BE2C (cell line): ENCODE measurements at regions not wholly inside any gene's neighbourhood (a gene's known extent, or its start where the extent isn't known, plus 50 kb on each side); places are given as distances from the start of the nearest gene placed in this dataset.
"Not testable (repeated sequence)": the region's sequence is repeated elsewhere in the genome, so short reads cannot be mapped to it uniquely, and the experiment has no call there.

Experiments used
- DNase-seq: peaks from one replicate; pipeline ENCODE4 v3.0.0-alpha.2; 2020
- H3K27me3 ChIP-seq: fragments of 250-450 bp; sonication (Bioruptor Pico); 2 replicates; pipeline ENCODE4 v1.5.1; 2020; ENCODE audit warnings: mild to moderate bottlenecking
- H3K36me3 ChIP-seq: fragments of 250-450 bp; sonication (Bioruptor Pico); 2 replicates; pipeline ENCODE4 v1.5.1; 2020; ENCODE audit warnings: mild to moderate bottlenecking
- H3K4me1 ChIP-seq: fragments of 250-450 bp; sonication (Bioruptor Pico); 2 replicates; pipeline ENCODE4 v1.5.1; 2020
- H3K4me3 ChIP-seq: 2 replicates; pipeline ENCODE4 v1.5.1; 2011; ENCODE audit warnings: low read depth, low read length
- H3K9me3 ChIP-seq: fragments of 250-450 bp; sonication (Bioruptor Pico); 2 replicates; pipeline ENCODE4 v1.5.1; 2020
- TF ChIP-seq, protein P1 (sequence below): IDR thresholded peaks from 2 replicates; pipeline ENCODE4 v1.5.1; 2012; ENCODE audit warnings: mild to moderate bottlenecking, low read depth, low read length

DNA sequence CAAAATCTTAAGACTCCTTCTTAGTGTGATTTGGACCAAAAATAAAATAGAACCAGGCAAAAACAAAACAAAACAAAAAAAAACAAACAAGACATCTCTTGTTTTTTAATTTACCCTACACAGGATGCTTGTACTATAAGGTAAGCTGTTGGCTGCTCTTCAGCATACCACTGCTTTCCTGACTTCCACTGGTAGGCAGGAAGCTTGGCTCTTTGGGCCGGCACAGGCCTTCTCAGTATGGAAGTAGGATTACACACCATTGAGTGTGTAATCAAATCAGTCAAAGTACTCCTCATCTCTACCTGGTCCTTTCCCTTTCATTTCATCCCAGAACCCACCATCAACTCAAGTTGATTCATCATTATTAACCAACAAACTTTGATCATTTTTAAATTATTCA lies 61.9 kb upstream of the RGS1 start:
- Histone ChIP-seq H3K9me3 (no peaks in the 10 kb centered on the region), H3K4me1 (no peaks in the 10 kb centered on the region), H3K36me3 (no peaks in the 10 kb centered on the region), H3K27me3 (no peaks in the 10 kb centered on the region), H3K4me3 (no peak overlapping the region)
- DNase-seq = no peak
- TF ChIP-seq, protein P1, sequence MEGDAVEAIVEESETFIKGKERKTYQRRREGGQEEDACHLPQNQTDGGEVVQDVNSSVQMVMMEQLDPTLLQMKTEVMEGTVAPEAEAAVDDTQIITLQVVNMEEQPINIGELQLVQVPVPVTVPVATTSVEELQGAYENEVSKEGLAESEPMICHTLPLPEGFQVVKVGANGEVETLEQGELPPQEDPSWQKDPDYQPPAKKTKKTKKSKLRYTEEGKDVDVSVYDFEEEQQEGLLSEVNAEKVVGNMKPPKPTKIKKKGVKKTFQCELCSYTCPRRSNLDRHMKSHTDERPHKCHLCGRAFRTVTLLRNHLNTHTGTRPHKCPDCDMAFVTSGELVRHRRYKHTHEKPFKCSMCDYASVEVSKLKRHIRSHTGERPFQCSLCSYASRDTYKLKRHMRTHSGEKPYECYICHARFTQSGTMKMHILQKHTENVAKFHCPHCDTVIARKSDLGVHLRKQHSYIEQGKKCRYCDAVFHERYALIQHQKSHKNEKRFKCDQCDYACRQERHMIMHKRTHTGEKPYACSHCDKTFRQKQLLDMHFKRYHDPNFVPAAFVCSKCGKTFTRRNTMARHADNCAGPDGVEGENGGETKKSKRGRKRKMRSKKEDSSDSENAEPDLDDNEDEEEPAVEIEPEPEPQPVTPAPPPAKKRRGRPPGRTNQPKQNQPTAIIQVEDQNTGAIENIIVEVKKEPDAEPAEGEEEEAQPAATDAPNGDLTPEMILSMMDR = no peak

DNA sequence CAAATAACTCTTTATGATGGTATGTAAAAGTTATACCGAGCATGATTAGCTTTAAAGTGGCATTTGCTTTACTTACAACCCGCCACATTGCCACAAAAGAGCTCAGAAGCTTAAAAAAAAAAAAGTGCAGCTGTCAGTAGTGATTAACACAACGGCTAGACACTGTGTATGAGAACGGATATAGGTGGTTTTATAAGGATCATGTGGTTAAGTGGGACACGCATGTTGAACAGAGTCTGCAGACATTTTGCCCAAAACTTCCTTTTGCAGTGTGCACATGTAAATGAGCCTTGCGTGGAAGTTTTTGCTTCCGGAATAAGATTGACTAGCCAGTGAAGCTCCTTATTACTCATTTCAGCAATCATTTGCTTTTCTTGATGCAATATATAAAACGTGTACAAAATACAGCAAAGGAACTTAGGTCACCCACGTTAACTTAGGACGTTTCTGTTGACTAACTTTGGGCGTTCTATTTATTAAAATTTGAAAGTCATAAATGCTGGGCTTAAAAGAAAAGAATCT lies 58.7 kb upstream of the RGS1 start:
- H3K36me3 ChIP-seq = no peaks in the 10 kb centered on the region
- no peaks in the 10 kb centered on the region for H3K27me3 ChIP-seq
- no peaks in the 10 kb centered on the region for H3K4me1 ChIP-seq
- no peaks in the 10 kb centered on the region for H3K9me3 ChIP-seq
- DNase-seq = no peak
- TF ChIP-seq, protein P1 = no peak
- H3K4me3 ChIP-seq = no peak overlapping the region

DNA sequence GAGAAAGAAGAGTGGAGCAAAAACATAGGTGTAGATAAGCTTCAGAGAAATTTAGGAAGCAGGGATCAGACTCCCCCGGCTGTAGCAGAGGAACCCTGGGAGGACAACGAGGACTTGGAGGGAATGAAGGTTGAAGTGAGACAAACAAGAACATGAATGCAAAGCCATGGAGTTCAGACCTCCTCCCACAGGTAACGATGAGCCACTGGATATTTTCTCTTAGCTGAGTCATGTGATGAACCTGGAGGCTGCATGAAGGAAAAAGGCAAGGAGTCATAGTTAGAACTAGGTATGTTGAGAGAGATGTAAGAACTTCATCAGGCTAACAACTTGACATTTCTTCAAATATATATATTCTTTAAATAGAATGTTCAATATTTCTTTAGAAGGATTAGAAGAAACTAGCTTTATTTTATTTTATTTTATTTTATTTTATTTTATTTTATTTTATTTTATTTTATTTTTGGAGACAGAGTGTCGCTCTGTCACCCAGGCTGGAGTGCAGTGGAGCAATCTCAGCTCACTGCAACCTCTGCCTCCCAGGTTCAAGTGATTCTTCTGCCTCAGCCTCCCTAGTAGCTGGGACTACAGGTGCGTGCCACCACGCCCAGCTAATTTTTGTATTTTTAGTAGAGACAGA lies 57.7 kb upstream of the RGS1 start:
- H3K4me1 ChIP-seq, DNase-seq, H3K4me3 ChIP-seq, H3K9me3 ChIP-seq, H3K36me3 ChIP-seq, H3K27me3 ChIP-seq: not testable (repeated sequence)

DNA sequence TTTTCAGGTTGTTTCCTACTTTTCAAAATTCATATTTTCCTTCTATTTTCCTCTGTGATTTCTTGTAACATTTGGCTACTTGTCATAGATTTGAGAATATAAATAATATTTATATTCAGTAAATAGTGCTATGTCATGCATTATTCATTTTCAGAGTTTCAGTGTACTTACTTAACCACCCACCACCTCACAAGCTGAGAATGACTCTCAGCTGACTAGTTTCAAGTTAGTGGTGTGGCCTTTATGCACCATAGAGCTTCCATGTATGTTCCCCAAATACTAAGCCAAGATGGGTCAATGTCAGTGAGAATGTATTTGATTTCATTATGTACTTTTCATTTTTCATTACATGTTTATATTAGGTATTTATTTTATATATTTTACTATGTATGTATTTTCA lies 56.9 kb upstream of the RGS1 start:
- TF ChIP-seq, protein P1 = no peak
- no peaks in the 10 kb centered on the region for H3K4me1 ChIP-seq
- no peaks in the 10 kb centered on the region for H3K9me3 ChIP-seq
- no peaks in the 10 kb centered on the region for H3K27me3 ChIP-seq
- no peak for DNase-seq
- H3K4me3 ChIP-seq = no peak overlapping the region
- no peaks in the 10 kb centered on the region for H3K36me3 ChIP-seq

DNA sequence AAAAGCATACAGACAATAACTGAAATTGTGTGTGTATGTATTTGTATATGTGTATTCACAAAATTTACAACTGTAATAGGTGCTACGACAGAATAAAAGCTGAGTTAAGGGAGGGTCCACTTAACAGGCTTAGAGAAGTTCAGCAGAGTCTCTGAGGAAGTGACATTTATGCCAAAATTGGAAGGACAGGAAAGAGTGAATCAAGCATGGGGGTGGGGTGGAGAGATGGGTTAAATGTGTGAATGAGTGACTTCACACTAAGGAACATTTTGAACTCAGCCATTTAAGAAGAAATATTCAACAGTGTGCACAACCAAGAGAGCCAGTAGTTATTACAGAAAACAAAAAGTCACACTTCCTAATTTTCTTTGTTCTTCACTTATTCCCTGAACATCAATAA lies 53.8 kb upstream of the RGS1 start:
- no peak for DNase-seq
- Histone ChIP-seq H3K36me3 (no peaks in the 10 kb centered on the region), H3K9me3 (no peaks in the 10 kb centered on the region), H3K27me3 (no peaks in the 10 kb centered on the region), H3K4me3 (no peak overlapping the region), H3K4me1 (no peaks in the 10 kb centered on the region)
- TF ChIP-seq, protein P1 = no peak

DNA sequence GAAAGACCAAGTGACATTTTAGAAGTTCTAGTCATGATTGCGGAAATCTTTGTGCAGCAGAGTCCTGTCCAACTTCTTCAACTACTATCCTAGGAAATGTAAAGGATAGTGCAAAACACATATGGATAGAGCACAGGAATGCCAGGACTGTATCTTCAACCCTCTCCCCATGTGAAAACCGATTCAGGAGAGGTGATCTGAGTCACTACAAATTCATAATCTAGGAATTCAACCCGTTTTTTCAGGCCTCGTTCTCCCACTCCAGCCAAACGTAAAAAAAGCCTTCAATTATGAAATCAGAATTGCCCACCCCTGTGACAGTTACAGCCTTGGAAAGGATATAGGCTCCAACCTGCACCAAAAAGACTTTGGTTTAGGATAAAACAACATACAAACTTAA lies 52.9 kb upstream of the RGS1 start:
- Histone ChIP-seq H3K9me3 (no peaks in the 10 kb centered on the region), H3K4me1 (no peaks in the 10 kb centered on the region), H3K27me3 (no peaks in the 10 kb centered on the region), H3K4me3 (no peak overlapping the region), H3K36me3 (no peaks in the 10 kb centered on the region)
- TF ChIP-seq, protein P1 = no peak
- DNase-seq = no peak

DNA sequence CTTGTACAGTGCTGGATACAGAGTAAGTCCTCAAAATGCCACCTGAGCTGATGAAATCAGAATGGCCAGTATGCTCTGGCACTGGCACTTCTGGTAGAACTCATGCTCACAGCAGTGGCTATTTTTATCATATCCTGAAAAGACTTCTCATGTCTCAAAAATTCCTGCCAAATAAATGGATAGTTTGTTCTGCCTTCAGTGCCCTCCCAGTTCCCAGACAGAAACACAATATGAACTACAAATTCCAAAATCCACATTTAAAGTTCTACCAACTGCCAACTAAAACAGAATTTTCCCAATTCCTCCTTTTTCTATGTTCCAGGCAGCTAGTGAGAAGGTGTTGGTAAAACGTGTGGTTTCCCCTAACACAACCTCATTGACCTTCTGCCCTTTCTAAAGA lies 51.4 kb upstream of the RGS1 start:
- Histone ChIP-seq H3K27me3 (no peaks in the 10 kb centered on the region), H3K4me3 (no peak overlapping the region), H3K36me3 (no peaks in the 10 kb centered on the region), H3K4me1 (no peaks in the 10 kb centered on the region), H3K9me3 (no peaks in the 10 kb centered on the region)
- TF ChIP-seq, protein P1 = no peak
- DNase-seq = no peak
